Neural cell (in vitro differentiated cells): ENCODE measurements at regions not wholly inside any gene's neighbourhood (a gene's known extent, or its start where the extent isn't known, plus 50 kb on each side); places are given as distances from the start of the nearest gene placed in this dataset.

ENCODE experiments used
- H2AFZ ChIP-seq: fragments of 200-600, 300-800 bp; sonication (generic), shearing (Covaris generic); 2 replicates; pipeline ENCODE4 v1.6.0; 2014; ENCODE audit warnings: low read depth, mild to moderate bottlenecking, antibody characterized with exemption, low read length, moderate library complexity
- H3F3A ChIP-seq: fragments of 200-600 bp; shearing (Covaris generic); 2 replicates; pipeline ENCODE4 v1.6.1; 2016; ENCODE audit warnings: mild to moderate bottlenecking, moderate library complexity, mixed read lengths, antibody characterized with exemption, low read length; ENCODE audit not compliant: insufficient read depth, poor library complexity, severe bottlenecking
- H3K27ac ChIP-seq: fragments of 200-600, 300-800 bp; sonication (generic), shearing (Covaris generic); 2 replicates; pipeline ENCODE4 v1.5.1; 2014; ENCODE audit warnings: mild to moderate bottlenecking, low read length, moderate library complexity
- H3K27me3 ChIP-seq: fragments of 300-800, 200-600 bp; sonication (generic), shearing (Covaris generic); 2 replicates; pipeline ENCODE4 v1.6.0; 2014; ENCODE audit warnings: mild to moderate bottlenecking, low read depth, low read length, moderate library complexity; ENCODE audit not compliant: insufficient read depth
- H3K36me3 ChIP-seq: fragments of 300-800, 200-600 bp; sonication (generic), shearing (Covaris generic); 2 replicates; pipeline ENCODE4 v1.5.1; 2014; ENCODE audit warnings: mild to moderate bottlenecking, antibody characterized with exemption, low read length, moderate library complexity; ENCODE audit not compliant: insufficient read depth
- H3K4me2 ChIP-seq: fragments of 300-800, 200-600 bp; sonication (generic), shearing (Covaris generic); 2 replicates; pipeline ENCODE4 v1.6.0; 2014; ENCODE audit warnings: mild to moderate bottlenecking, low read length
- H3K4me3 ChIP-seq: fragments of 300-800, 200-600 bp; sonication (generic), shearing (Covaris generic); 2 replicates; pipeline ENCODE4 v1.5.1; 2014; ENCODE audit warnings: mild to moderate bottlenecking, low read length, moderate library complexity
- H3K79me2 ChIP-seq: fragments of 200-600 bp; shearing (Covaris generic); replicated peaks from 2 replicates; pipeline ENCODE4 v1.6.0; 2014; ENCODE audit warnings: mild to moderate bottlenecking, low read length, moderate library complexity; ENCODE audit not compliant: insufficient read depth
- H3K9ac ChIP-seq: fragments of 300-800, 200-600 bp; sonication (generic), shearing (Covaris generic); 2 replicates; pipeline ENCODE4 v1.6.1; 2016; ENCODE audit warnings: mild to moderate bottlenecking, low read length, mixed read lengths
- H3K9me2 ChIP-seq: fragments of 200-600 bp; shearing (Covaris generic); 2 replicates; pipeline ENCODE4 v1.6.1; 2016; ENCODE audit warnings: mild to moderate bottlenecking, low read length, mixed read lengths; ENCODE audit not compliant: insufficient read depth
- H3K9me3 ChIP-seq: fragments of 200-600, 300-800 bp; sonication (generic), shearing (Covaris generic); 2 replicates; pipeline ENCODE4 v1.6.1; 2016; ENCODE audit warnings: mild to moderate bottlenecking, mixed run types, low read length, moderate library complexity, mixed read lengths
- H4K20me1 ChIP-seq: fragments of 200-600 bp; shearing (Covaris generic); 2 replicates; pipeline ENCODE4 v1.6.1; 2016; ENCODE audit warnings: mild to moderate bottlenecking, mixed run types; ENCODE audit not compliant: insufficient read depth
- EP300 ChIP-seq: fragments of 450-650 bp; conservative IDR thresholded peaks from 2 replicates; pipeline ENCODE4 v1.6.1; 2014; ENCODE audit warnings: antibody characterized with exemption, mild to moderate bottlenecking, moderate library complexity; ENCODE audit not compliant: poor library complexity, severe bottlenecking
- EZH2 ChIP-seq: fragments of 200-600, 300-800 bp; shearing (Covaris generic), sonication (generic); IDR thresholded peaks from 2 replicates; pipeline ENCODE4 v1.6.1; 2014; ENCODE audit warnings: antibody characterized with exemption, low read length, borderline replicate concordance, mild to moderate bottlenecking; ENCODE audit not compliant: insufficient read depth, poor library complexity, severe bottlenecking
- MXI1 ChIP-seq: fragments of 450-650 bp; conservative IDR thresholded peaks from 2 replicates; pipeline ENCODE4 v1.6.1; 2014; ENCODE audit warnings: antibody characterized with exemption, mild to moderate bottlenecking; ENCODE audit not compliant: poor library complexity, severe bottlenecking
- POLR2AphosphoS5 ChIP-seq: IDR thresholded peaks from 2 replicates; pipeline ENCODE4 v1.6.1; 2012
- RAD21 ChIP-seq: fragments of 450-650 bp; conservative IDR thresholded peaks from 2 replicates; pipeline ENCODE4 v1.6.1; 2014; ENCODE audit warnings: antibody characterized with exemption, mild to moderate bottlenecking, moderate library complexity
- SMC3 ChIP-seq: fragments of 450-650 bp; conservative IDR thresholded peaks from 2 replicates; pipeline ENCODE4 v1.6.1; 2014; ENCODE audit warnings: antibody characterized with exemption, mild to moderate bottlenecking, moderate library complexity; ENCODE audit not compliant: poor library complexity
- TAF1 ChIP-seq: IDR thresholded peaks from 2 replicates; pipeline ENCODE4 v1.6.1; 2012; ENCODE audit warnings: low read depth
- TF ChIP-seq, protein P1 (sequence below): fragments of 450-650 bp; IDR thresholded peaks from 2 replicates; pipeline ENCODE4 v1.5.1; 2014; ENCODE audit warnings: antibody characterized with exemption, mild to moderate bottlenecking, moderate library complexity; ENCODE audit not compliant: poor library complexity, severe bottlenecking
- TF ChIP-seq, protein P2 (sequence below): IDR thresholded peaks from 2 replicates; pipeline ENCODE4 v1.6.1; 2012; ENCODE audit warnings: borderline replicate concordance

DNA sequence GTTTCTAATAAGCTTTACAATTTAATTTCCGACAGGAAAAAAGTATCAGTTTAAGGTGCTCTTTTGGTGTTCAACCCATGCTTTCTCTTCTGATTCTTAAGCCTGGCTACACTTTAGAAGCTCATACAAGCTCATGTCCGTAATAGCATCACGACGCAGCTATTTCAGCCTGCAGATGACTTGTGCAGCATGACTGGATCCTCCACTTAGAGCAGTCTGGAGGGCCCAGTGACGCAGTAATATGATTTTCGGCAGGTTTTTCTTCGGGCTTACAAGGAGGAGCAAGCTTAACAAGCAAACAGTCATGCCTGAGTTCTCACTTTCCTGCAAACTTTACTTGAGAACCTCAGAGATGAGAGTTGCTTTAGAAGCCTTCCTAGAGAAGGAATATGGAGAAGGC, 85.3 kb upstream of the MAML3 start:
- Histone ChIP-seq H3K9ac (no peak overlapping the region), H3K9me3 (no peaks in the 10 kb centered on the region), H3K27me3 (no peaks in the 10 kb centered on the region), H3K9me2 (no peaks in the 10 kb centered on the region), H3F3A (no peaks in the 10 kb centered on the region), H3K4me3 (no peak overlapping the region), H3K4me2 (no peak overlapping the region), H2AFZ (no peak overlapping the region), H4K20me1 (no peaks in the 10 kb centered on the region), H3K27ac (no peak overlapping the region), H3K36me3 (no peaks in the 10 kb centered on the region), H3K79me2 (no peaks in the 10 kb centered on the region)
- TF ChIP-seq RAD21 (no peak), POLR2AphosphoS5 (no peak), EP300 (no peak), SMC3 (no peak), EZH2 (no peak), MXI1 (no peak), TAF1 (no peak)
- TF ChIP-seq, protein P1, sequence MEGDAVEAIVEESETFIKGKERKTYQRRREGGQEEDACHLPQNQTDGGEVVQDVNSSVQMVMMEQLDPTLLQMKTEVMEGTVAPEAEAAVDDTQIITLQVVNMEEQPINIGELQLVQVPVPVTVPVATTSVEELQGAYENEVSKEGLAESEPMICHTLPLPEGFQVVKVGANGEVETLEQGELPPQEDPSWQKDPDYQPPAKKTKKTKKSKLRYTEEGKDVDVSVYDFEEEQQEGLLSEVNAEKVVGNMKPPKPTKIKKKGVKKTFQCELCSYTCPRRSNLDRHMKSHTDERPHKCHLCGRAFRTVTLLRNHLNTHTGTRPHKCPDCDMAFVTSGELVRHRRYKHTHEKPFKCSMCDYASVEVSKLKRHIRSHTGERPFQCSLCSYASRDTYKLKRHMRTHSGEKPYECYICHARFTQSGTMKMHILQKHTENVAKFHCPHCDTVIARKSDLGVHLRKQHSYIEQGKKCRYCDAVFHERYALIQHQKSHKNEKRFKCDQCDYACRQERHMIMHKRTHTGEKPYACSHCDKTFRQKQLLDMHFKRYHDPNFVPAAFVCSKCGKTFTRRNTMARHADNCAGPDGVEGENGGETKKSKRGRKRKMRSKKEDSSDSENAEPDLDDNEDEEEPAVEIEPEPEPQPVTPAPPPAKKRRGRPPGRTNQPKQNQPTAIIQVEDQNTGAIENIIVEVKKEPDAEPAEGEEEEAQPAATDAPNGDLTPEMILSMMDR, result no peak
- TF ChIP-seq, protein P2, sequence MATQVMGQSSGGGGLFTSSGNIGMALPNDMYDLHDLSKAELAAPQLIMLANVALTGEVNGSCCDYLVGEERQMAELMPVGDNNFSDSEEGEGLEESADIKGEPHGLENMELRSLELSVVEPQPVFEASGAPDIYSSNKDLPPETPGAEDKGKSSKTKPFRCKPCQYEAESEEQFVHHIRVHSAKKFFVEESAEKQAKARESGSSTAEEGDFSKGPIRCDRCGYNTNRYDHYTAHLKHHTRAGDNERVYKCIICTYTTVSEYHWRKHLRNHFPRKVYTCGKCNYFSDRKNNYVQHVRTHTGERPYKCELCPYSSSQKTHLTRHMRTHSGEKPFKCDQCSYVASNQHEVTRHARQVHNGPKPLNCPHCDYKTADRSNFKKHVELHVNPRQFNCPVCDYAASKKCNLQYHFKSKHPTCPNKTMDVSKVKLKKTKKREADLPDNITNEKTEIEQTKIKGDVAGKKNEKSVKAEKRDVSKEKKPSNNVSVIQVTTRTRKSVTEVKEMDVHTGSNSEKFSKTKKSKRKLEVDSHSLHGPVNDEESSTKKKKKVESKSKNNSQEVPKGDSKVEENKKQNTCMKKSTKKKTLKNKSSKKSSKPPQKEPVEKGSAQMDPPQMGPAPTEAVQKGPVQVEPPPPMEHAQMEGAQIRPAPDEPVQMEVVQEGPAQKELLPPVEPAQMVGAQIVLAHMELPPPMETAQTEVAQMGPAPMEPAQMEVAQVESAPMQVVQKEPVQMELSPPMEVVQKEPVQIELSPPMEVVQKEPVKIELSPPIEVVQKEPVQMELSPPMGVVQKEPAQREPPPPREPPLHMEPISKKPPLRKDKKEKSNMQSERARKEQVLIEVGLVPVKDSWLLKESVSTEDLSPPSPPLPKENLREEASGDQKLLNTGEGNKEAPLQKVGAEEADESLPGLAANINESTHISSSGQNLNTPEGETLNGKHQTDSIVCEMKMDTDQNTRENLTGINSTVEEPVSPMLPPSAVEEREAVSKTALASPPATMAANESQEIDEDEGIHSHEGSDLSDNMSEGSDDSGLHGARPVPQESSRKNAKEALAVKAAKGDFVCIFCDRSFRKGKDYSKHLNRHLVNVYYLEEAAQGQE, result no peak

DNA sequence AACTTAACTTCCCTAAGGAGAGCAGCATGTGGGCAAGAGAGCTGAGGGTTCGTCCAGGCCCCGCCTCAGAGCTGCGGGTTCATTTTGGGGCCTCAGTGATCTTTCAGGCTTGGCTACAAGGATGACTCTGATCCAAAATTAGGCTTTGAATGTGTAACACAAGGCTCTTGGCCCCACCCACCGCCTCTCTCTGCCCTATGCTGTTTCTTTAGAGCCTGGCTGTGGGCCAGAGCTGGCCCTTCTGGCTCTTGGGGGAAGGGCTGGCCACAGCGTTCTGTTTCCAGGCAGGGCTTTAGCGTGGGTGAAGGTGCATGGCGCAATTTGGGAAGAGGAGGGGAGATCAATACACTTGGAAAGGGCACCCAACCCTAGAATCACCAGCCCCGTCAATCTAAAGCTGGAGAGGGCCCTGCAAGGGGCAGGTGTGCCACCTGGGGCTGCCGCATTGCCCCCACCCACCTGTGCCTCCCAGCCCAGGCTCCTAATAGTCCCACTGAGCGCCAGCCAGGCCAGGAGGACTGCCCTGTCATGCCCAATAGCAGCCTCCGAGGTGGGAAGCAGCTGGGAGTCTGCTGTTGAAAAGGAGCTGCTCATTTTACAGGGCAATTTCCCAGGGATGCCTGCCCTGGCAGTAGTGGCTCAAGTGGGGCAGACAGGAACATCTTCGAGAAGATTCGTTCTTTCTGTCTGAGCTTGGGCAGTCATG, 84.5 kb upstream of the MAML3 start:
- H3K9me2 ChIP-seq, result no peaks in the 10 kb centered on the region
- H3K27ac ChIP-seq, result peak overlapping the region; percentile 72
- no peak overlapping the region for H3K4me3 ChIP-seq
- TF ChIP-seq POLR2AphosphoS5, result no peak
- TF ChIP-seq, protein P1, result no peak
- TF ChIP-seq MXI1, result no peak
- TF ChIP-seq TAF1, result no peak
- TF ChIP-seq EZH2, result no peak
- no peak for TF ChIP-seq RAD21
- no peak for TF ChIP-seq EP300
- peak overlapping the region; percentile 48 for H3K9ac ChIP-seq
- no peaks in the 10 kb centered on the region for H3K36me3 ChIP-seq
- H3K4me2 ChIP-seq, result no peak overlapping the region
- H3K9me3 ChIP-seq, result no peaks in the 10 kb centered on the region
- no peaks in the 10 kb centered on the region for H3F3A ChIP-seq
- H4K20me1 ChIP-seq, result no peaks in the 10 kb centered on the region
- no peaks in the 10 kb centered on the region for H3K79me2 ChIP-seq
- H2AFZ ChIP-seq, result no peak overlapping the region
- no peaks in the 10 kb centered on the region for H3K27me3 ChIP-seq
